ENCODE measurements at regions not wholly inside any gene's neighbourhood (a gene's known extent, or its start where the extent isn't known, plus 50 kb on each side); places are given as distances from the start of the nearest gene placed in this dataset.

DNA sequence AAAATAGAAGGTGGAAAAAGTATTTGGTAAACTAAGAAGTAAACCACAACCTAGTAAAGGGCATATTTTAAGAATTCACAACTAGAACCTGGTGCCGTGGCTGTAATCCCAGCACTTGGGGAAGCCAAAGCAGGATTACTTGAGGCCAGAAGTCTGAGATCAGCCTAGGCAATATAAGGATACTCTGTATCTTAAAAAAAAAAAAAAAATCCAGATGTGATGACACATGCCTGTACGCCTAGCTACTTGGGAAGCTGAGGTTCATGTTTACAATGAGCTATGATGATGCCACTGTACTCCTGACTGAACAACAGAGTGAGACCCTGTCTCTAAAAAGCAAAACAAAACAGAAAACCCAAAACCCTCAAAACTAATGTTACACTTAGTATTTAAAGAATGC lies 156.5 kb upstream of the XIST start:
- H3K9me2 ChIP-seq (replicated peaks; ENCODE audit: insufficient read depth): no peaks in the 10 kb centered on the region
- H3K79me2 ChIP-seq: no peaks in the 10 kb centered on the region
- no peak overlapping the region for H2AFZ ChIP-seq
- no peak for DNase-seq (ENCODE audit: low spot score)
- H3K36me3 ChIP-seq (replicated peaks; ENCODE audit: insufficient read depth, low read depth): peaks cover 4% of the 10 kb centered on the region
- H3K4me3 ChIP-seq: no peak overlapping the region
- H3K4me2 ChIP-seq: no peak overlapping the region
- H3K27me3 ChIP-seq: no peaks in the 10 kb centered on the region
- no peaks in the 10 kb centered on the region for H4K20me1 ChIP-seq (ENCODE audit: insufficient read depth, poor library complexity, severe bottlenecking)
- H3K9me3 ChIP-seq (ENCODE audit: low read depth): no peaks in the 10 kb centered on the region
- 77% methylated on average over 2 of the region's 2 CpGs for WGBS (ENCODE audit: low lambda C conversion rate, missing lambda C conversion rate)
- H3K27ac ChIP-seq: peak overlapping the region; percentile 1
- no peaks in the 10 kb centered on the region for H3K4me1 ChIP-seq (ENCODE audit: insufficient read depth)
- TF ChIP-seq, protein P1, sequence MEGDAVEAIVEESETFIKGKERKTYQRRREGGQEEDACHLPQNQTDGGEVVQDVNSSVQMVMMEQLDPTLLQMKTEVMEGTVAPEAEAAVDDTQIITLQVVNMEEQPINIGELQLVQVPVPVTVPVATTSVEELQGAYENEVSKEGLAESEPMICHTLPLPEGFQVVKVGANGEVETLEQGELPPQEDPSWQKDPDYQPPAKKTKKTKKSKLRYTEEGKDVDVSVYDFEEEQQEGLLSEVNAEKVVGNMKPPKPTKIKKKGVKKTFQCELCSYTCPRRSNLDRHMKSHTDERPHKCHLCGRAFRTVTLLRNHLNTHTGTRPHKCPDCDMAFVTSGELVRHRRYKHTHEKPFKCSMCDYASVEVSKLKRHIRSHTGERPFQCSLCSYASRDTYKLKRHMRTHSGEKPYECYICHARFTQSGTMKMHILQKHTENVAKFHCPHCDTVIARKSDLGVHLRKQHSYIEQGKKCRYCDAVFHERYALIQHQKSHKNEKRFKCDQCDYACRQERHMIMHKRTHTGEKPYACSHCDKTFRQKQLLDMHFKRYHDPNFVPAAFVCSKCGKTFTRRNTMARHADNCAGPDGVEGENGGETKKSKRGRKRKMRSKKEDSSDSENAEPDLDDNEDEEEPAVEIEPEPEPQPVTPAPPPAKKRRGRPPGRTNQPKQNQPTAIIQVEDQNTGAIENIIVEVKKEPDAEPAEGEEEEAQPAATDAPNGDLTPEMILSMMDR (IDR thresholded peaks at IDR 0.05; ENCODE audit: poor library complexity): no peak
- TF ChIP-seq EZH2 (IDR thresholded peaks at IDR 0.05; ENCODE audit: borderline replicate concordance) (no peak), EZH2phosphoT487 (IDR thresholded peaks at IDR 0.05; ENCODE audit: low read depth, severe bottlenecking, unreplicated experiment) (no peak)

DNA sequence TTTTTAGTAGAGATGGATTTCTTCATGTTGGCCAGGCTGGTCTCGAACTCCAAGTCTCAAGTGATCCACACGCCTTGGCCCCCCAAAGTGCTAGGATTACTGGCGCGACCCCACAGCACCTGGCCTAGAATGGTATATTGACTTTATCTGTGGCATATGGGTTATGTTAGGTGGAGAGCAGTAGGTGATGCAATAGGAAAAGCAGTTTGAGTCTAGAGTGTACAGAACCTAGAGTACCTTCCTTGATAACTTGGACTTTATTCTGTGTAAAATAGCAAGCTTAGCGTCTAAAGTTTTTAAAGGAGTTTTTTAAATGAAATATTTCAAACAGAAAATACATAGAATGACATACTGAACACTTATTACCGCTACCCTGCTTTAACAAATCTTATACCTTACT lies 139.5 kb upstream of the XIST start:
- 96% methylated on average over 6 of the region's 6 CpGs for WGBS (ENCODE audit: low lambda C conversion rate, missing lambda C conversion rate)

GRCh38 chrX:73987166-73987565 lies 134.7 kb upstream of the XIST start:
- H3K9me2 ChIP-seq (replicated peaks; ENCODE audit: insufficient read depth): no peaks in the 10 kb centered on the region
- peaks cover 68% of the 10 kb centered on the region for H3K79me2 ChIP-seq
- no peaks in the 10 kb centered on the region for H3K4me1 ChIP-seq (ENCODE audit: insufficient read depth)
- DNase-seq (ENCODE audit: low spot score): no peak
- TF ChIP-seq EZH2 (IDR thresholded peaks at IDR 0.05; ENCODE audit: borderline replicate concordance) (no peak), EZH2phosphoT487 (IDR thresholded peaks at IDR 0.05; ENCODE audit: low read depth, severe bottlenecking, unreplicated experiment) (no peak)
- TF ChIP-seq, protein P1 (IDR thresholded peaks at IDR 0.05; ENCODE audit: poor library complexity): no peak
- H3K4me3 ChIP-seq: no peak overlapping the region
- H2AFZ ChIP-seq: no peak overlapping the region
- H3K27ac ChIP-seq: no peak overlapping the region
- H4K20me1 ChIP-seq (ENCODE audit: insufficient read depth, poor library complexity, severe bottlenecking): no peaks in the 10 kb centered on the region
- no peaks in the 10 kb centered on the region for H3K36me3 ChIP-seq (replicated peaks; ENCODE audit: insufficient read depth, low read depth)
- no peak overlapping the region for H3K4me2 ChIP-seq
- no peaks in the 10 kb centered on the region for H3K9me3 ChIP-seq (ENCODE audit: low read depth)
- H3K27me3 ChIP-seq: no peaks in the 10 kb centered on the region

More for the DNA sequence above, 139.5 kb upstream of the XIST start:
- H3K4me1 ChIP-seq (ENCODE audit: insufficient read depth): no peaks in the 10 kb centered on the region
- H3K4me3 ChIP-seq: no peak overlapping the region
- no peak overlapping the region for H2AFZ ChIP-seq
- H4K20me1 ChIP-seq (ENCODE audit: insufficient read depth, poor library complexity, severe bottlenecking): no peaks in the 10 kb centered on the region
- no peaks in the 10 kb centered on the region for H3K9me3 ChIP-seq (ENCODE audit: low read depth)
- no peak for DNase-seq (ENCODE audit: low spot score)
- TF ChIP-seq EZH2 (IDR thresholded peaks at IDR 0.05; ENCODE audit: borderline replicate concordance) (no peak), EZH2phosphoT487 (IDR thresholded peaks at IDR 0.05; ENCODE audit: low read depth, severe bottlenecking, unreplicated experiment) (no peak)
- TF ChIP-seq, protein P1 (IDR thresholded peaks at IDR 0.05; ENCODE audit: poor library complexity): no peak
- H3K4me2 ChIP-seq: no peak overlapping the region
- H3K27ac ChIP-seq: no peak overlapping the region
- H3K27me3 ChIP-seq: no peaks in the 10 kb centered on the region
- peaks cover 5% of the 10 kb centered on the region for H3K36me3 ChIP-seq (replicated peaks; ENCODE audit: insufficient read depth, low read depth)
- H3K79me2 ChIP-seq: peaks cover 26% of the 10 kb centered on the region
- no peaks in the 10 kb centered on the region for H3K9me2 ChIP-seq (replicated peaks; ENCODE audit: insufficient read depth)

Data from hepatocyte (in vitro differentiated cells).